ENCODE measurements at regions not wholly inside any gene's neighbourhood (a gene's known extent, or its start where the extent isn't known, plus 50 kb on each side); places are given as distances from the start of the nearest gene placed in this dataset.
"Not testable (repeated sequence)": the region's sequence is repeated elsewhere in the genome, so short reads cannot be mapped to it uniquely, and the experiment has no call there.

GRCh38 chr6:127406722-127407121 is 52.5 kb downstream of the KIAA0408 start:
- DNase-seq; H3K4me3 ChIP-seq; H3K27me3 ChIP-seq; H3K4me1 ChIP-seq; H3K36me3 ChIP-seq; intact Hi-C loops (cut with DNase I; ENCODE audit: low total_unique reads); H3K9me3 ChIP-seq: not testable (repeated sequence)
- 92 to 94% methylated on average over 1 to 5 of the region's 5 CpGs for WGBS, 2 donors (ENCODE audit: low coverage in 1 of 2)
- in situ Hi-C loops (cut with MboI; ENCODE audit: low pct_ligation_motif_present in 1 of 4, low pct_unique_long_range_greater_than_20kb in 1 of 4, low sequenced_read_pairs in 3 of 4), result loop anchor here in 1 of 4 donors (25.0 kb wide), 1 partner anchor 94 kb away; no protein-coding TSS in a partner anchor
- H3K27ac ChIP-seq, result peak overlapping the region in 1 of 4 donors; percentile 30

- no peak for DNase-seq
These were observed 53.1 kb downstream of the KIAA0408 start for GRCh38 chr6:127406122-127406521.

GRCh38 chr6:127404594-127405178 is 54.5 kb downstream of the KIAA0408 start:
- no peak overlapping the region for H3K4me3 ChIP-seq
- H3K27ac ChIP-seq, result no peak overlapping the region
- DNase-seq, result no peak
- intact Hi-C loops (cut with DNase I; ENCODE audit: low total_unique reads) (no loop called here), in situ Hi-C loops (cut with MboI; ENCODE audit: low pct_ligation_motif_present in 1 of 4, low pct_unique_long_range_greater_than_20kb in 1 of 4, low sequenced_read_pairs in 3 of 4) (loop anchor here in 1 of 4 donors (25.0 kb wide), 1 partner anchor 92 kb away; no protein-coding TSS in a partner anchor)
- no peaks in the 10 kb centered on the region for H3K9me3 ChIP-seq
- WGBS, 2 donors (ENCODE audit: low coverage in 1 of 2), result 81% methylated on average over 3 of the region's 3 CpGs; no CpG with 5 or more reads in 1 of the 2 donors
- no peaks in the 10 kb centered on the region for H3K27me3 ChIP-seq
- H3K36me3 ChIP-seq, result no peaks in the 10 kb centered on the region
- H3K4me1 ChIP-seq, result no peaks in the 10 kb centered on the region
- TF ChIP-seq, protein P1, sequence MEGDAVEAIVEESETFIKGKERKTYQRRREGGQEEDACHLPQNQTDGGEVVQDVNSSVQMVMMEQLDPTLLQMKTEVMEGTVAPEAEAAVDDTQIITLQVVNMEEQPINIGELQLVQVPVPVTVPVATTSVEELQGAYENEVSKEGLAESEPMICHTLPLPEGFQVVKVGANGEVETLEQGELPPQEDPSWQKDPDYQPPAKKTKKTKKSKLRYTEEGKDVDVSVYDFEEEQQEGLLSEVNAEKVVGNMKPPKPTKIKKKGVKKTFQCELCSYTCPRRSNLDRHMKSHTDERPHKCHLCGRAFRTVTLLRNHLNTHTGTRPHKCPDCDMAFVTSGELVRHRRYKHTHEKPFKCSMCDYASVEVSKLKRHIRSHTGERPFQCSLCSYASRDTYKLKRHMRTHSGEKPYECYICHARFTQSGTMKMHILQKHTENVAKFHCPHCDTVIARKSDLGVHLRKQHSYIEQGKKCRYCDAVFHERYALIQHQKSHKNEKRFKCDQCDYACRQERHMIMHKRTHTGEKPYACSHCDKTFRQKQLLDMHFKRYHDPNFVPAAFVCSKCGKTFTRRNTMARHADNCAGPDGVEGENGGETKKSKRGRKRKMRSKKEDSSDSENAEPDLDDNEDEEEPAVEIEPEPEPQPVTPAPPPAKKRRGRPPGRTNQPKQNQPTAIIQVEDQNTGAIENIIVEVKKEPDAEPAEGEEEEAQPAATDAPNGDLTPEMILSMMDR (IDR thresholded peaks at IDR 0.05), result no peak
- TF ChIP-seq POLR2A (IDR thresholded peaks at IDR 0.05), result no peak
- TF ChIP-seq EP300 (IDR thresholded peaks at IDR 0.05; ENCODE audit: low read depth), result no peak
- no peak for TF ChIP-seq POLR2AphosphoS5 (IDR thresholded peaks at IDR 0.05)

More at GRCh38 chr6:127406122-127406521, 53.1 kb downstream of the KIAA0408 start:
- intact Hi-C loops (cut with DNase I; ENCODE audit: low total_unique reads) (no loop called here), in situ Hi-C loops (cut with MboI; ENCODE audit: low pct_ligation_motif_present in 1 of 4, low pct_unique_long_range_greater_than_20kb in 1 of 4, low sequenced_read_pairs in 3 of 4) (loop anchor here in 1 of 4 donors (25.0 kb wide), 1 partner anchor 94 kb away; no protein-coding TSS in a partner anchor)
- Histone ChIP-seq H3K9me3 (no peaks in the 10 kb centered on the region), H3K27me3 (no peaks in the 10 kb centered on the region), H3K4me1 (no peaks in the 10 kb centered on the region), H3K36me3 (no peaks in the 10 kb centered on the region), H3K4me3 (no peak overlapping the region), H3K27ac (peak overlapping the region in 1 of 4 donors; percentile 30)
- TF ChIP-seq POLR2A (IDR thresholded peaks at IDR 0.05) (no peak), POLR2AphosphoS5 (IDR thresholded peaks at IDR 0.05) (no peak), EP300 (IDR thresholded peaks at IDR 0.05; ENCODE audit: low read depth) (no peak)
- TF ChIP-seq, protein P1 (IDR thresholded peaks at IDR 0.05), result no peak
- WGBS, 2 donors (ENCODE audit: low coverage in 1 of 2), result 50 to 51% methylated on average over 3 of the region's 3 CpGs

GRCh38 chr6:127404133-127404532 is 55.1 kb downstream of the KIAA0408 start:
- no peak for DNase-seq
- TF ChIP-seq POLR2AphosphoS5 (IDR thresholded peaks at IDR 0.05) (no peak), EP300 (IDR thresholded peaks at IDR 0.05; ENCODE audit: low read depth) (no peak), POLR2A (IDR thresholded peaks at IDR 0.05) (no peak)
- TF ChIP-seq, protein P1 (IDR thresholded peaks at IDR 0.05), result no peak
- Histone ChIP-seq H3K4me3 (no peak overlapping the region), H3K4me1 (no peaks in the 10 kb centered on the region), H3K27ac (peak overlapping the region in 1 of 4 donors; percentile 4), H3K9me3 (no peaks in the 10 kb centered on the region), H3K27me3 (no peaks in the 10 kb centered on the region), H3K36me3 (no peaks in the 10 kb centered on the region)
- intact Hi-C loops (cut with DNase I; ENCODE audit: low total_unique reads) (no loop called here), in situ Hi-C loops (cut with MboI; ENCODE audit: low pct_ligation_motif_present in 1 of 4, low pct_unique_long_range_greater_than_20kb in 1 of 4, low sequenced_read_pairs in 3 of 4) (loop anchor here in 1 of 4 donors (25.0 kb wide), 1 partner anchor 92 kb away; no protein-coding TSS in a partner anchor)
